HCT116 (cell line): ENCODE measurements at regions not wholly inside any gene's neighbourhood (a gene's known extent, or its start where the extent isn't known, plus 50 kb on each side); places are given as distances from the start of the nearest gene placed in this dataset.

Source experiments
- CEBPB ChIP-seq: IDR thresholded peaks from 2 replicates; pipeline ENCODE4 v1.6.1; 2012; ENCODE audit warnings: low read depth
- EGR1 ChIP-seq: IDR thresholded peaks from 2 replicates; pipeline ENCODE4 v1.6.1; 2012; ENCODE audit warnings: low read depth
- ELF1 ChIP-seq: IDR thresholded peaks from 2 replicates; pipeline ENCODE4 v1.6.1; 2012; ENCODE audit warnings: low read depth, borderline replicate concordance
- EZH2 ChIP-seq: fragments of 200-600 bp; sonication (generic); IDR thresholded peaks from 2 replicates; pipeline ENCODE4 v1.6.1; 2017; ENCODE audit warnings: antibody characterized with exemption, mixed run types
- EZH2phosphoT487 ChIP-seq: fragments of 200-600 bp; IDR thresholded peaks from 2 replicates; pipeline ENCODE4 v1.6.1; 2018; ENCODE audit warnings: antibody characterized with exemption, borderline replicate concordance
- POLR2A ChIP-seq: IDR thresholded peaks from 2 replicates; pipeline ENCODE4 v1.7.0; 2011; ENCODE audit warnings: borderline replicate concordance; ENCODE audit not compliant: insufficient read depth, insufficient read length; ENCODE audit errors: extremely low read depth
- RAD21 ChIP-seq: IDR thresholded peaks from 2 replicates; pipeline ENCODE4 v1.6.1; 2012; ENCODE audit warnings: low read depth, mild to moderate bottlenecking
- SIN3A ChIP-seq: IDR thresholded peaks from 2 replicates; pipeline ENCODE4 v1.6.1; 2012; ENCODE audit warnings: low read depth
- SP1 ChIP-seq: IDR thresholded peaks from 2 replicates; pipeline ENCODE4 v1.6.1; 2012; ENCODE audit warnings: low read depth
- ZNF274 ChIP-seq: fragments of 200-500 bp; sonication (Bioruptor generic); IDR thresholded peaks from 2 replicates; pipeline ENCODE4 v1.6.1; 2014; ENCODE audit warnings: mild to moderate bottlenecking, low read depth, low read length, inconsistent platforms
- TF ChIP-seq, protein P1 (sequence below), 3 experiments: fragments of 200-600 bp in 1 of 3; sonication (generic) in 1 of 3; IDR thresholded peaks in 2 of 3; conservative IDR thresholded peaks in 1 of 3; 2 replicates each; pipeline ENCODE4 v1.5.1; 2012 to 2017; ENCODE audit warnings: low read depth in 2 of 3, low read length in 2 of 3, antibody characterized with exemption in 1 of 3, borderline replicate concordance in 1 of 3, control low read depth in 1 of 3, mild to moderate bottlenecking in 1 of 3, mixed read lengths in 1 of 3, mixed run types in 1 of 3, moderate library complexity in 1 of 3; ENCODE audit not compliant: insufficient read depth in 1 of 3

DNA sequence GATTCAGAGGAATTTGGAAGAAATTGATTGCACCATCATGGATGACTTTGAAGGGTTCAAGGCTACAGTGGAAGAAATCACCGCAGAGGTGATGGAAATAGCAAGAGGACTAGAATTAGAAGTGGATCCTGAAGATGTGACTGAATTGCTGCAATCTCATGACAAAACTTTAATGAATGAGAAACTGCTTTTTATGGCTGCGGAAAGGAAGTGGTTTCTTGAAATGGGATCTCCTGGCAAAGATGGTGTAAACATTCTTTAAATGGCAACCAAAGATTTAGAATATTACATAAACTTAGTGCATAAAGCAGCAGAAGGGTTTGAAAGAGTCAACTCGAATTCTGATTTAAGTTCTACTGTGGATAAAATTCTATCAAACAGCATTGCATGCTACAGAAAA, 698.6 kb downstream of the PLA2G4A start:
- TF ChIP-seq EGR1: no peak
- no peak for TF ChIP-seq POLR2A
- TF ChIP-seq ZNF274: no peak
- no peak for TF ChIP-seq EZH2phosphoT487
- no peak for TF ChIP-seq RAD21
- TF ChIP-seq, protein P1, sequence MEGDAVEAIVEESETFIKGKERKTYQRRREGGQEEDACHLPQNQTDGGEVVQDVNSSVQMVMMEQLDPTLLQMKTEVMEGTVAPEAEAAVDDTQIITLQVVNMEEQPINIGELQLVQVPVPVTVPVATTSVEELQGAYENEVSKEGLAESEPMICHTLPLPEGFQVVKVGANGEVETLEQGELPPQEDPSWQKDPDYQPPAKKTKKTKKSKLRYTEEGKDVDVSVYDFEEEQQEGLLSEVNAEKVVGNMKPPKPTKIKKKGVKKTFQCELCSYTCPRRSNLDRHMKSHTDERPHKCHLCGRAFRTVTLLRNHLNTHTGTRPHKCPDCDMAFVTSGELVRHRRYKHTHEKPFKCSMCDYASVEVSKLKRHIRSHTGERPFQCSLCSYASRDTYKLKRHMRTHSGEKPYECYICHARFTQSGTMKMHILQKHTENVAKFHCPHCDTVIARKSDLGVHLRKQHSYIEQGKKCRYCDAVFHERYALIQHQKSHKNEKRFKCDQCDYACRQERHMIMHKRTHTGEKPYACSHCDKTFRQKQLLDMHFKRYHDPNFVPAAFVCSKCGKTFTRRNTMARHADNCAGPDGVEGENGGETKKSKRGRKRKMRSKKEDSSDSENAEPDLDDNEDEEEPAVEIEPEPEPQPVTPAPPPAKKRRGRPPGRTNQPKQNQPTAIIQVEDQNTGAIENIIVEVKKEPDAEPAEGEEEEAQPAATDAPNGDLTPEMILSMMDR (IDR thresholded peaks at IDR 0.05 in 2 of 3, conservative IDR thresholded peaks at IDR 0.05 in 1 of 3; ENCODE audit: borderline replicate concordance in 1 of 3, insufficient read depth in 1 of 3, low read depth in 2 of 3, low read length in 2 of 3): no peak
- TF ChIP-seq EZH2: no peak
- no peak for TF ChIP-seq SIN3A
- no peak for TF ChIP-seq SP1
- TF ChIP-seq ELF1: no peak
- no peak for TF ChIP-seq CEBPB
